IMR-90 (cell line): ENCODE measurements at regions not wholly inside any gene's neighbourhood (a gene's known extent, or its start where the extent isn't known, plus 50 kb on each side); places are given as distances from the start of the nearest gene placed in this dataset.

Experiments used
- ATAC-seq: fragments of 200-7000 bp; cut with Tn5 transposase; 2 replicates; pipeline ENCODE4 v1.9.1; 2020; ENCODE audit warnings: low read depth, mild to moderate bottlenecking, moderate library complexity
- BruUV-seq: library from RNA; stranded (reverse); fragments of 400-500 nt; replicated peaks from 2 replicates; lab custom pipeline; 2021; lab: Mats Ljungman, UMichigan
- CTCF ChIA-PET: fragments of 300-600 bp; formaldehyde crosslinking; extraction: SDS; loops from one replicate; lab custom pipeline; 2021; ENCODE audit warnings: antibody characterized with exemption; lab: Yijun Ruan, JAX
- POLR2A ChIA-PET: fragments of 300-600 bp; sonication (Branson Sonifier 250); formaldehyde crosslinking; loops from one replicate; lab custom pipeline; 2022; ENCODE audit warnings: antibody characterized with exemption; ENCODE audit not compliant: unreplicated experiment; lab: Charles Lee
- DNase-seq: peaks from one replicate; pipeline ENCODE4 v3.0.0; 2013
- H2AFZ ChIP-seq: replicated peaks from 2 replicates; pipeline ENCODE3; 2013; ENCODE audit warnings: low read length, mild to moderate bottlenecking; ENCODE audit not compliant: poor library complexity
- H2AK5ac ChIP-seq: 2 replicates; pipeline ENCODE4 v1.6.1; 2013; ENCODE audit warnings: low read depth, low read length, inconsistent platforms
- H2AK9ac ChIP-seq: replicated peaks from 2 replicates; pipeline ENCODE3; 2013; ENCODE audit warnings: mild to moderate bottlenecking, low read depth, low read length, moderate library complexity; ENCODE audit not compliant: poor library complexity
- H2BK120ac ChIP-seq: 2 replicates; pipeline ENCODE4 v1.6.1; 2013; ENCODE audit warnings: low read depth, low read length, inconsistent platforms
- H2BK15ac ChIP-seq: 3 replicates; pipeline ENCODE4 v1.6.1; 2013; ENCODE audit warnings: low read depth, low read length, inconsistent platforms
- H2BK20ac ChIP-seq: 2 replicates; pipeline ENCODE4 v1.6.1; 2013; ENCODE audit warnings: low read depth, mild to moderate bottlenecking, inconsistent platforms, low read length, moderate library complexity
- H2BK5ac ChIP-seq: 2 replicates; pipeline ENCODE4 v1.6.1; 2013; ENCODE audit warnings: mild to moderate bottlenecking, low read depth, low read length, inconsistent platforms; ENCODE audit not compliant: poor library complexity, severe bottlenecking
- H3K14ac ChIP-seq: replicated peaks from 2 replicates; pipeline ENCODE4 v1.6.1; 2013; ENCODE audit warnings: low read depth, low read length, inconsistent platforms
- H3K18ac ChIP-seq: 2 replicates; pipeline ENCODE4 v1.6.1; 2013; ENCODE audit warnings: low read depth, low read length, control low read depth
- H3K23ac ChIP-seq: 2 replicates; pipeline ENCODE4 v1.6.1; 2013; ENCODE audit warnings: low read depth, low read length, inconsistent platforms
- H3K27ac ChIP-seq: 2 replicates; pipeline ENCODE4 v1.5.1; 2013; ENCODE audit warnings: mild to moderate bottlenecking, control low read depth, low read length; ENCODE audit not compliant: insufficient read depth
- H3K27me3 ChIP-seq: 2 replicates; pipeline ENCODE4 v1.6.1; 2013; ENCODE audit warnings: low read length; ENCODE audit not compliant: control insufficient read depth, insufficient read depth
- H3K36me3 ChIP-seq: 2 replicates; pipeline ENCODE4 v1.6.1; 2013; ENCODE audit warnings: low read length, mixed read lengths; ENCODE audit not compliant: control insufficient read depth, insufficient read depth
- H3K4ac ChIP-seq: 2 replicates; pipeline ENCODE4 v1.6.1; 2013; ENCODE audit warnings: low read depth, low read length, inconsistent platforms
- H3K4me1 ChIP-seq: 2 replicates; pipeline ENCODE4 v1.6.1; 2013; ENCODE audit warnings: low read length, mixed read lengths; ENCODE audit not compliant: control insufficient read depth, insufficient read depth
- H3K4me2 ChIP-seq: 2 replicates; pipeline ENCODE4 v1.6.1; 2013; ENCODE audit warnings: low read depth, mild to moderate bottlenecking, control low read depth, low read length, moderate library complexity
- H3K4me3 ChIP-seq: 2 replicates; pipeline ENCODE4 v1.5.1; 2013; ENCODE audit warnings: low read depth, mild to moderate bottlenecking, control low read depth, low read length, moderate library complexity; ENCODE audit not compliant: insufficient read depth
- H3K56ac ChIP-seq: 2 replicates; pipeline ENCODE4 v1.6.1; 2013; ENCODE audit warnings: low read length, inconsistent platforms; ENCODE audit not compliant: insufficient read depth; ENCODE audit errors: extremely low read depth
- H3K79me1 ChIP-seq, 2 experiments: 2 replicates each; pipeline ENCODE4 v1.6.1; 2013; ENCODE audit warnings: low read length in 2 of 2, inconsistent platforms in 1 of 2, low read depth in 1 of 2
- H3K9ac ChIP-seq: 2 replicates; pipeline ENCODE4 v1.6.1; 2013; ENCODE audit warnings: low read depth, low read length, control low read depth
- H3K9me1 ChIP-seq: 2 replicates; pipeline ENCODE4 v1.6.1; 2013; ENCODE audit warnings: low read length, inconsistent platforms; ENCODE audit not compliant: insufficient read depth
- H3K9me3 ChIP-seq: 2 replicates; pipeline ENCODE4 v1.6.1; 2013; ENCODE audit warnings: low read length; ENCODE audit not compliant: control insufficient read depth, insufficient read depth
- H4K20me1 ChIP-seq: 2 replicates; pipeline ENCODE4 v1.6.1; 2013; ENCODE audit warnings: low read length, inconsistent platforms; ENCODE audit not compliant: insufficient read depth
- H4K5ac ChIP-seq: 2 replicates; pipeline ENCODE4 v1.6.1; 2013; ENCODE audit warnings: mild to moderate bottlenecking, low read depth, low read length, control low read depth
- H4K8ac ChIP-seq, 2 experiments: 2 replicates each; pipeline ENCODE4 v1.6.1; 2013; ENCODE audit warnings: low read depth in 2 of 2, low read length in 2 of 2, control low read depth in 1 of 2, inconsistent platforms in 1 of 2
- H4K91ac ChIP-seq: 2 replicates; pipeline ENCODE4 v1.6.1; 2013; ENCODE audit warnings: low read depth, low read length, inconsistent platforms; ENCODE audit not compliant: insufficient read depth
- CEBPB ChIP-seq: IDR thresholded peaks from 2 replicates; pipeline ENCODE4 v1.6.1; 2012; ENCODE audit warnings: low read depth, low read length, improper control_type of control experiment
- FOS ChIP-seq: fragments of 150-350 bp; IDR thresholded peaks from 2 replicates; pipeline ENCODE4 v1.6.1; 2016; ENCODE audit warnings: low read depth, low read length
- MAFK ChIP-seq: IDR thresholded peaks from 2 replicates; pipeline ENCODE4 v1.6.1; 2012; ENCODE audit warnings: low read depth, low read length, improper control_type of control experiment
- MAZ ChIP-seq: IDR thresholded peaks from 2 replicates; pipeline ENCODE4 v1.6.1; 2012; ENCODE audit warnings: low read depth, mild to moderate bottlenecking, low read length, improper control_type of control experiment, moderate library complexity, borderline replicate concordance
- MXI1 ChIP-seq: IDR thresholded peaks from 2 replicates; pipeline ENCODE4 v1.6.1; 2012; ENCODE audit warnings: low read depth, mild to moderate bottlenecking, low read length, moderate library complexity, borderline replicate concordance
- RFX5 ChIP-seq: IDR thresholded peaks from 2 replicates; pipeline ENCODE4 v1.8.0; 2012; ENCODE audit warnings: low read depth, mild to moderate bottlenecking, low read length, moderate library complexity
- SMC3 ChIP-seq: fragments of 150-350 bp; IDR thresholded peaks from 2 replicates; pipeline ENCODE4 v1.6.1; 2016; ENCODE audit warnings: low read depth, mild to moderate bottlenecking, antibody characterized with exemption, low read length, moderate library complexity
- WGBS, 2 experiments: methylation state at CpG; one replicate each; pipeline versions ENCODE4 v1.1.5 to v1.1.7; 2013; ENCODE audit warnings: missing lambda C conversion rate in 2 of 2; ENCODE audit not compliant: insufficient read length in 1 of 2; ENCODE audit errors: extremely low coverage in 2 of 2; 5-methylcytosine and 5-hydroxymethylcytosine counted together
- dilution Hi-C: fragments of 300-500 bp; cut with HindIII; formaldehyde crosslinking; loops from one replicate; pipeline ENCODE4 v1.14.3; 2018; ENCODE audit warnings: low sequenced_read_pairs; ENCODE audit not compliant: unreplicated experiment
- in situ Hi-C: fragments of 300-500 bp; cut with MboI; formaldehyde crosslinking; loops from 3 replicates; pipeline ENCODE4 v1.14.3; 2019; ENCODE audit warnings: low sequenced_read_pairs, inconsistent platforms, mixed read lengths
- intact Hi-C: fragments of 100-400 bp; cut with micrococcal nuclease; formaldehyde crosslinking; loops from 2 replicates; pipeline ENCODE4 v1.10.0; 2022
- TF ChIP-seq, protein P1 (sequence below): fragments of 150-350 bp; IDR thresholded peaks from 2 replicates; pipeline ENCODE4 v1.6.1; 2016; ENCODE audit warnings: low read depth, mild to moderate bottlenecking, low read length, moderate library complexity, borderline replicate concordance

DNA sequence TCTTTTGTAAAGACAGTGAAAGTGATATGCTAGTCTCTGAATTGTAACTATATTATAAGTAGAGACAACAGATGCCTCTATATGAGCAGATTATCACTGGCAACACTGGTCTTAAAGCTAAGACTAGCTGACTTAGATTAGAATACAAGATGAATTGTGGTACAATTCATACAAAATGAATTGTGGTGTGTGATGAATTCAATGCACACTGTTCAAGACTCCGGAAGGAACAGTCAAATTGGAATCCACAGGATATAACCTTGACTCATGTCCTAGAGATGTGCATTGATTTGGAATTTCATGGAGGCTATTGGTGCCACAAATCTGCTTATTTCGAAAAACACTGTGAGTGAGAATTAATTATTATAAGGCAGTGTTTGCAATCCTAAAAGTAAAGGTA is 701.8 kb downstream of the PCDH7 start:
- ChIA-PET CTCF (no interaction called here), POLR2A (no interaction called here)
- intact Hi-C loops (no loop called here), in situ Hi-C loops (no loop called here), dilution Hi-C loops (no loop called here)
- whole genome bisulfite sequencing, 2 experiments: no CpG with 5 or more reads among the region's 2 CpGs
- no peak for ATAC-seq
- H3K9me3 ChIP-seq: no peaks in the 10 kb centered on the region
- H3K56ac ChIP-seq: no peak overlapping the region
- H4K20me1 ChIP-seq: no peaks in the 10 kb centered on the region
- no peak overlapping the region for H2AK9ac ChIP-seq
- H3K4me3 ChIP-seq: no peak overlapping the region
- H4K91ac ChIP-seq: no peak overlapping the region
- no peak overlapping the region for H3K9ac ChIP-seq
- no peak overlapping the region for H4K8ac ChIP-seq
- no peak overlapping the region for H2BK5ac ChIP-seq
- no peak overlapping the region for H2BK15ac ChIP-seq
- no peak overlapping the region for H3K27ac ChIP-seq
- H4K5ac ChIP-seq: no peak overlapping the region
- no TSS peak for BruUV-seq
- no peak for DNase-seq
- H2BK120ac ChIP-seq: no peak overlapping the region
- H3K23ac ChIP-seq: no peak overlapping the region
- H3K4me2 ChIP-seq: no peak overlapping the region
- H3K36me3 ChIP-seq: no peaks in the 10 kb centered on the region
- no peak overlapping the region for H2AK5ac ChIP-seq
- H3K14ac ChIP-seq: no peak overlapping the region
- H3K4ac ChIP-seq: no peak overlapping the region
- no peak overlapping the region for H2BK20ac ChIP-seq
- no peaks in the 10 kb centered on the region for H3K27me3 ChIP-seq
- no peaks in the 10 kb centered on the region for H3K4me1 ChIP-seq
- H2AFZ ChIP-seq: no peak overlapping the region
- TF ChIP-seq RFX5: no peak
- TF ChIP-seq, protein P1, sequence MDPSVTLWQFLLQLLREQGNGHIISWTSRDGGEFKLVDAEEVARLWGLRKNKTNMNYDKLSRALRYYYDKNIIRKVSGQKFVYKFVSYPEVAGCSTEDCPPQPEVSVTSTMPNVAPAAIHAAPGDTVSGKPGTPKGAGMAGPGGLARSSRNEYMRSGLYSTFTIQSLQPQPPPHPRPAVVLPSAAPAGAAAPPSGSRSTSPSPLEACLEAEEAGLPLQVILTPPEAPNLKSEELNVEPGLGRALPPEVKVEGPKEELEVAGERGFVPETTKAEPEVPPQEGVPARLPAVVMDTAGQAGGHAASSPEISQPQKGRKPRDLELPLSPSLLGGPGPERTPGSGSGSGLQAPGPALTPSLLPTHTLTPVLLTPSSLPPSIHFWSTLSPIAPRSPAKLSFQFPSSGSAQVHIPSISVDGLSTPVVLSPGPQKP: no peak
- TF ChIP-seq MAFK: no peak
- TF ChIP-seq MXI1: no peak
- no peak for TF ChIP-seq CEBPB
- no peak for TF ChIP-seq MAZ
- TF ChIP-seq SMC3: no peak
- no peak for TF ChIP-seq FOS
- H3K9me1 ChIP-seq: no peaks in the 10 kb centered on the region
- no peaks in the 10 kb centered on the region for H3K79me1 ChIP-seq
- H3K18ac ChIP-seq: no peak overlapping the region
